Endothelial cell (in vitro differentiated cells): ENCODE measurements at regions not wholly inside any gene's neighbourhood (a gene's known extent, or its start where the extent isn't known, plus 50 kb on each side); places are given as distances from the start of the nearest gene placed in this dataset.

Experiments
- DNase-seq: peaks from one replicate; pipeline ENCODE4 v3.0.0; 2021; ENCODE audit warnings: low spot score
- H3K27ac Mint-ChIP-seq: one replicate; pipeline ENCODE4 v1.8.0; 2021; ENCODE audit warnings: mixed read lengths, inconsistent platforms; ENCODE audit not compliant: unreplicated experiment
- H3K27me3 Mint-ChIP-seq: one replicate; pipeline ENCODE4 v1.8.0; 2021; ENCODE audit warnings: mild to moderate bottlenecking, moderate library complexity, mixed read lengths, inconsistent platforms; ENCODE audit not compliant: unreplicated experiment
- H3K36me3 Mint-ChIP-seq: one replicate; pipeline ENCODE4 v1.8.0; 2021; ENCODE audit warnings: mild to moderate bottlenecking, low read depth, mixed read lengths, inconsistent platforms; ENCODE audit not compliant: unreplicated experiment
- H3K4me1 Mint-ChIP-seq: one replicate; pipeline ENCODE4 v1.8.0; 2021; ENCODE audit warnings: mild to moderate bottlenecking, mixed read lengths, inconsistent platforms; ENCODE audit not compliant: unreplicated experiment
- H3K4me3 Mint-ChIP-seq: one replicate; pipeline ENCODE4 v1.8.0; 2021; ENCODE audit warnings: mild to moderate bottlenecking, mixed read lengths, inconsistent platforms; ENCODE audit not compliant: unreplicated experiment
- H3K9me3 Mint-ChIP-seq: one replicate; pipeline ENCODE4 v1.8.0; 2021; ENCODE audit warnings: mixed read lengths, inconsistent platforms; ENCODE audit not compliant: unreplicated experiment
- TF ChIP-seq, protein P1 (sequence below): fragments of 200-600 bp; sonication (generic); IDR thresholded peaks from one replicate; pipeline ENCODE4 v1.5.0; 2021; ENCODE audit warnings: antibody characterized with exemption; ENCODE audit not compliant: unreplicated experiment

DNA sequence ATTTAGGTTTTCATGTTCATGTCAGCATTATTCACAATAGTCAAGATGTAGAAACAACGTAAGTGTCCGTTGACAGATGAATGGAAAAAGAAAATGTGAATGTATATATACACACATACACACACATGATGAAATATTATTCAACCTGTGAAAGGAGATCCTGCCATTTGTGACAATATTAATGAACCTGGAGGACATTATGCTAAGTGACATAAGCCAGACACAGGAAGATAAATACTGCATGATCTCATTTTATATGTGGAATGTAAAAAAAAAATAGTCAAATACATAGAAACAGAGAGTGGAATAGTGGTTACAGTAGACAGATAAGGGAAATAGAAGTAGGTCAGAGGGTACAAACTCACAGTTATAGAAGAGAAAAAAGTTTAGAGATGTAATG, 651.1 kb upstream of the MKI67 start:
- Mint-ChIP-seq H3K27ac (no peak overlapping the region), H3K27me3 (no peaks in the 10 kb centered on the region), H3K4me1 (no peaks in the 10 kb centered on the region), H3K4me3 (no peak overlapping the region), H3K36me3 (no peaks in the 10 kb centered on the region), H3K9me3 (no peaks in the 10 kb centered on the region)
- TF ChIP-seq, protein P1, sequence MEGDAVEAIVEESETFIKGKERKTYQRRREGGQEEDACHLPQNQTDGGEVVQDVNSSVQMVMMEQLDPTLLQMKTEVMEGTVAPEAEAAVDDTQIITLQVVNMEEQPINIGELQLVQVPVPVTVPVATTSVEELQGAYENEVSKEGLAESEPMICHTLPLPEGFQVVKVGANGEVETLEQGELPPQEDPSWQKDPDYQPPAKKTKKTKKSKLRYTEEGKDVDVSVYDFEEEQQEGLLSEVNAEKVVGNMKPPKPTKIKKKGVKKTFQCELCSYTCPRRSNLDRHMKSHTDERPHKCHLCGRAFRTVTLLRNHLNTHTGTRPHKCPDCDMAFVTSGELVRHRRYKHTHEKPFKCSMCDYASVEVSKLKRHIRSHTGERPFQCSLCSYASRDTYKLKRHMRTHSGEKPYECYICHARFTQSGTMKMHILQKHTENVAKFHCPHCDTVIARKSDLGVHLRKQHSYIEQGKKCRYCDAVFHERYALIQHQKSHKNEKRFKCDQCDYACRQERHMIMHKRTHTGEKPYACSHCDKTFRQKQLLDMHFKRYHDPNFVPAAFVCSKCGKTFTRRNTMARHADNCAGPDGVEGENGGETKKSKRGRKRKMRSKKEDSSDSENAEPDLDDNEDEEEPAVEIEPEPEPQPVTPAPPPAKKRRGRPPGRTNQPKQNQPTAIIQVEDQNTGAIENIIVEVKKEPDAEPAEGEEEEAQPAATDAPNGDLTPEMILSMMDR: no peak
- no peak for DNase-seq

DNA sequence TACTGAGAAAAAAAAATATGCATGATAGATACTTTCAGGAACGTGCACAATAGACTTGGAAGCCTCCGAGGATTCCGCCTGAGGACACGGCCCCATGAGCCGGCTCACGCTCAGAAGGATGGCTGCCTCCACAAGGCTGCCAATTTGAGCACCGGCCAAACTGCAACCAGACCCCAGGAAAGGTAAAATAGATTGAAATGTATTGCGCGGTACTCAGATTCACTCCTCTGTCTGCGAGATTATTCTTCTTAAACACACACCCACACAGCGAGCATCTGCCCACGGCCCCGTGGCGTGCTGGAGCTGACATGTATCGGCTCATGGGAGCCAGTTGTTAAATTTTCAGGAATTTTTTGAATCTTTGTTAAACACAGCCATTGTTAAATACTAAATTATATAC, 653.2 kb upstream of the MKI67 start:
- Mint-ChIP-seq H3K9me3 (no peaks in the 10 kb centered on the region), H3K4me3 (no peak overlapping the region), H3K27ac (no peak overlapping the region), H3K4me1 (no peaks in the 10 kb centered on the region), H3K27me3 (no peaks in the 10 kb centered on the region), H3K36me3 (no peaks in the 10 kb centered on the region)
- TF ChIP-seq, protein P1: no peak
- DNase-seq: no peak

DNA sequence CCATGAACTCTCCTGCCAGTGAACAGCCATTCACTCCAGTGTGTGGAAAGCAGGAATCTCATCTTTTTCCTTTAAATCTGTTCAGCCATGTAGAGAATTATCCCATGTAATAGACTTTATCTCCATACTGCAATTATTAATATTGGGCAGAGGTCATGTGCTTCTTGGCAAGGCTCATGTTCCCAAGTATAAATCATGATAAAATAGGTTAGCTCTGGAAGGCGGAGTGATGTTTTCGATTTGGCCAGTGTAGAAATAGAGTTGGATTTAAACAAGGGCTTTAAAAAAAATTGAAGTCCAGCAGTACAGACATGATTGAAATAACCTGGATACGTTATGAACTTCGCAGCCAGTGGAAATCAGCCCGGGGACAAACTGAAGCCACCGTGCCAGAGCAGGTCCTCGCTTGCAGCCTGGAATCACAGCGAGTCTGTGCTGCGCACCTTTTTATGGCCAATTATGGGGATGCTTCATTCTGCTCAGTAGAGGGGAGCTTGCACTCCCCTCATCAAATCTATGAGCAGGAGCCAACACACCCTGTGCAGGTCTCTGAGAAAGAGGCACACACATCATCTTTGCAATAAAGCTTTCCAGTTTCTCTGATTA, 654.0 kb upstream of the MKI67 start:
- Mint-ChIP-seq H3K27me3 (no peaks in the 10 kb centered on the region), H3K4me1 (no peaks in the 10 kb centered on the region), H3K36me3 (no peaks in the 10 kb centered on the region), H3K9me3 (no peaks in the 10 kb centered on the region), H3K4me3 (no peak overlapping the region), H3K27ac (no peak overlapping the region)
- TF ChIP-seq, protein P1: no peak
- no peak for DNase-seq

DNA sequence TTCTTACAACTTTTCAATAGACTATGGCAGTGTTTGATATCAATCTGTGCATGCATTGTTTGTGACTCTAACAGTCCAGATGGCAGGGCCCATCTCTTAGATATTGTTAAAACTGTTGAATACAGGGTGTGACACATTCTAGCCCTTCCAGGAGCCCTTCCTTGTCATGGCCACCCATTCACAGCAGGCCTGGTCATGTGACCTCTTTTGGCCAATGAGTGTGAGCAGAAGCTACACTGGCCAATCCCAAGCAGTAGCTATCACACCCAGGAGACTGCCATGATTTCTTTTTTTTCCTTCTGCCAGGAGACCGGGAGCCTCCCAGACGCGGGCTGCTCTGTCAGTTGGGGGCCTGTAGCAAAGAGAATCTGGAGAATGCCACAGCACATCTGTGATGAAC, 655.4 kb upstream of the MKI67 start:
- TF ChIP-seq, protein P1: no peak
- Mint-ChIP-seq H3K9me3 (no peaks in the 10 kb centered on the region), H3K4me1 (no peaks in the 10 kb centered on the region), H3K27me3 (no peaks in the 10 kb centered on the region), H3K27ac (no peak overlapping the region), H3K36me3 (no peaks in the 10 kb centered on the region), H3K4me3 (no peak overlapping the region)
- no peak for DNase-seq

DNA sequence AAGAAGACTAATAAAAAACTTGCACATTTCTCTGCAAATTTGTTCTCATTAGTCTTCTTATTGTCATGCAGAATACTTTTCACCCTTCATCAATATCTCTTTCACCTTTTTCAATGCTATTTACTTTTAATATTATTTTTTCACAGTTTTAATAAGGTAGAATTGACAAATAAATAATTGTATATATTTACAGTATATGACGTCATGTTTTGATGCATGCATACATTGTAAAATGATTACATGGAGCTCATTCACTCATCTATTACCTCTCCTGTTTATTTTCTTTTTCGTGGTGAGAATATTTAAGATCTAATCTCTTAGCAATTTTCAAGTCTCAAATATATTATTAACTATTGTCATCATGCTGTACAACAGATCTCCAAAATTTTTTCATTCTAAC, 658.2 kb upstream of the MKI67 start:
- Mint-ChIP-seq H3K27ac (no peak overlapping the region), H3K36me3 (no peaks in the 10 kb centered on the region), H3K4me1 (no peaks in the 10 kb centered on the region), H3K9me3 (no peaks in the 10 kb centered on the region), H3K27me3 (no peaks in the 10 kb centered on the region), H3K4me3 (no peak overlapping the region)
- no peak for DNase-seq
- TF ChIP-seq, protein P1: no peak
